Activated CD4-positive, CD25-positive, alpha-beta regulatory T cell (primary cell): ENCODE measurements at regions not wholly inside any gene's neighbourhood (a gene's known extent, or its start where the extent isn't known, plus 50 kb on each side); places are given as distances from the start of the nearest gene placed in this dataset.
A peak's percentile ranks its signal among the peaks of the same experiment; 100 is the strongest.
"Not testable (repeated sequence)": the region's sequence is repeated elsewhere in the genome, so short reads cannot be mapped to it uniquely, and the experiment has no call there.

Source experiments
- DNase-seq, 4 experiments: peaks; one replicate each; lab custom pipeline; 2025; lab: John Stamatoyannopoulos, UW

DNA sequence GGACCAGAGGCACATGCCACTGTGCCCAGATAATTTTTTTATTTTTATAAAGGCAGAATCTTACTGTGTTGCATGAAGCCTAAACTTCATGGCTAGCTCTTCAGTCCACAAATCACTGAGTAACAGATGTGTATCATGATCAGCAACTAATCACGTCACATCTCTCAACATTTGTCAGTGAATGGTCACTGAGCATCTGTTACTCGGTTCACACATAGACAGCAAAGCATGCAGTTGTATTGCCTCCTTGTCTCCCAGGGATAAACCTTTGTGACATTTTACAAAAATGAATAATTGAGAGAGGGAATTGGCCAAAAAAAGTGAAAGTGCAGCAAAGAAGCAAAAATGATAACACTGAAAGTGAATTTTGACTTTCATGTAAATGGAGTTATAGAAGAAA is 85.9 kb upstream of the BTG1 start:
- DNase-seq: not testable (repeated sequence)

DNA sequence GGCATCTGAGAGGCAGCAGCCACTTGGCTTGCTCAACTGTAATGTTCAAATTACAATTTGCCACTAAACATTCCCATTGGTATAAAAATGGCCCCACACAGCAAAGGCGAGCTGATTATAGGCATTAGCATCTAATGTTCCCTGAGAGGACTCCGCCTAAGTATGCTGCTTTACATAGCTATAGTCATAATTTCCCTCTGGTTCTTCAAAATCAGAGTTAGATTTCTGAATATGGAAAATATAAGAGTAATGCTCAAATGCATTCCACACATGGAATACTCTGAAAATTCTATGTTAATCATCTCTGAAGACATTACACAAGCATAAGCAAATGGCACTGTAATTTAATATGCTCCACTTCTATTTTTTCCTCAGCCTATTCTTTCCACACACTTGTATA is 83.7 kb upstream of the BTG1 start:
- DNase-seq: no peak

DNA sequence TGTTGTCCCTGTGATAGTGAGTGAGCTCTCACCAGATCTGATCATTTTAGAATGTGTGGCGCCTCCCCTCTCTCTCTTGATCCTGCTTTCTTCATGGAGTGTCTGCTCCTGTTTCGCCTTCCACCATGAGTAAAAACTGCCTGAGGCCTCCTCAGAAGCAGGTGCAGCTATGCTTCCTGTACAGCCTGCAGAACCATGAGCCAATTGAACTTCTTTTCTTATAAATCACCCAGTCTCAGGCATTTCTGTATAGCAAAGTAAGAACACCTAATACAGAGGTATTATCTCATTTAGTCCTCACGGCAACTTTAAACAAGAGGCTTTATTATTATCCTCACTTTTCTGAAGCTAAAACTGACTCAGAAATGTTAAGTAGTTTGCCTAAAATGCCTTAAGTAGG is 81.3 kb upstream of the BTG1 start:
- DNase-seq: no peak

DNA sequence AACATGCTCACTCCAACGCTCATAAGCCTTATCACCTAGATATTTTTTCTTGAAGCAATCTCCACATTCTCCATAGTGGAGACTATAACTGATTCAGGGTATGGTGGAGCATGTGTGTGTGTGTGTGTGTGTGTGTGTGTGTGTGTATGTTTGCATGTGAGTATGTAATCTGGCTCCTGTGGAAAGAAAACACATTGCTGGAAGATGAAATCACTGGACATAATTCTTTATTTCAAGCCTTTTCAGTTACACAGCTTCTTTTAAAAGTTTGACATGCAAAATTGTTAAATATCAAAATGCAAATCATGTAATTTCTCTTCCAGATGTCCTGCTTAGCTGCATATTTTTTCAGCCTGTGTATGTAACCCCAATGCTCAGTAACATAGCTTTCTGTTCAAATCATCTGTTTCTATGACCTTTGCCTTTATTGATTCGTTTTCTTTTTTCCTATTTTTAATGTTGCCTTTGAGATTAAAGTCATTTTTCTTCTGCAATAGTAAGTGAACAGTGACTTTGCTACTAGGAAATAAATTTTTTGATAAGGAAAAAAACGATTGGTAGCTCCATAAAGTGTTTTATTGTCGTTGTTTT is 80.5 kb upstream of the BTG1 start:
- DNase-seq: no peak

DNA sequence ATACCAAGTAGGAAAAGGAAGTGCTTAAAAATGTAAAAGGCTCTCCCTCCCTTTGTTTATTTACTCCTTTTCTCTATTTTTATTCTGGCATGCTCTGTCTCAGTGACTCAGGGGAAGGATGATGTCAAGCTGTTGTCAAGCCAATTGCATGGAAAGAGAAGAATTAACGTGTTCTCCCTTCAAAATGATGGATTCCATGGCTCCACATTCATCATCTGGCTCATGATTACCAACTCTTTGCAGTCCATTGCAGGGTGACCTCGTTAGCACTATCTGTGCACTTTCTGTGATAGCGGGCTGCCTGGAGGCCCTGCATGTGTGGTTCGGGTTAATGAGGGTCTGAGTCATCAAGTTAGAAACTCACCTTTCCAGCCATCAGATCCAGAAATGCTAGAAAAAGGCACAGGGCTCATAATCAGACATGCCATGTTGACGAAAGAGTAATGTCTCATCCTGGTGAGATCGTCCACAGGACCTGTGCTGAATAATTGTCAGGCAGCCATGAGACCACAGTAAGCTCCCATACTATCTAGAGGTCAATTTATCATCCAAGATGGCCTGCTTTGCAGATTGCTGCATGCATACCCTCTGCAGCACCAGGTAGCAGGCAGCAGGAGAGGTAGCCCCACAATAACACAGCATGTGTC is 79.2 kb upstream of the BTG1 start:
- DNase-seq: no peak

DNA sequence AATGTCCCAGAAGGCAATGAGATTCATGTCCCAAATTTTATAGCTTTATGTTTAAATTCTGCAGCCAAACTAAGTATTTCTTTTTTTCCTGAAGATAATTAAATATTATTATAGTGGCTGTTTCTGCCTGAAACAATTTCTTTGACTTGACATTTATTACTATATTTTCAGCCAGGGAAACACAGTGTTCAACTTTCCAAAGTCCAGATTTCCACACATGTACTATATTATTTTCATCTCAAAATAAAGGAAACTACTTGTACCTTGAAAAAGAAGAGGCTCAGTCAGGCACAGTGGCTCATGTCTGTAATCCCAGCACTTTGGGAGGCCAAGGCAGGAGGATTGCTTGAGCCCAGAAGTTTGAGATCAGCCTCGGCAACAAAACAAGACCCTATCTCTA is 77.8 kb upstream of the BTG1 start:
- no peak for DNase-seq

DNA sequence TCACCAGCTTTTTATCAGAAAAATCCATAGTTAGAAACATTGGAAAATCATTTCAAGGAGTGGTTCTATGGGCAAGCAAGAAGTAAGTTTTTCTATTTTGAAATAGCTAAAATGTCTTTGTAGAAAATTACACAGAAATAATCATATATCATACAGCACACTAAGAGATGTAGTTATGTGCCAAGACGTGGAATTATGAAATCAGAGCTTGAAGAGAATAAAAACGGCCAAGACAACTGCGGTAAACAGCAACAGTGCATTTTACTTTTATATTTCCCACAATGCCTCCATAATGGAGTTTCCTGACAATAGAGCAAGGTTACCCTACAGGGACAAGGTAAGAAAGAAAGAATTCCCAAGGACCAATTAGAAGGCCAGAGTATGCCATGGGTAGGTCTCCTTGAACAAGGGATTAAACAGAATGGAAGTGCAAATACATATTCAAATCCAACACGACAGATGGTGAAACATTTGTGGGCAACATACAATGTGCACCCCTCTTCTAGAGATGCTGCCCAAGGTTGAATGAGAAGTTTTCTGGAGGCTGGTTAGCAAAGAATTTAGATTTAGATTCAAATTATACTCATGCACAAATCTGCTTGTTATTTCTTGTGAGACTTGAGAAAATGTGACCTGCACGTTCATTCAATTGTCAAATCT is 76.1 kb upstream of the BTG1 start:
- no peak for DNase-seq

DNA sequence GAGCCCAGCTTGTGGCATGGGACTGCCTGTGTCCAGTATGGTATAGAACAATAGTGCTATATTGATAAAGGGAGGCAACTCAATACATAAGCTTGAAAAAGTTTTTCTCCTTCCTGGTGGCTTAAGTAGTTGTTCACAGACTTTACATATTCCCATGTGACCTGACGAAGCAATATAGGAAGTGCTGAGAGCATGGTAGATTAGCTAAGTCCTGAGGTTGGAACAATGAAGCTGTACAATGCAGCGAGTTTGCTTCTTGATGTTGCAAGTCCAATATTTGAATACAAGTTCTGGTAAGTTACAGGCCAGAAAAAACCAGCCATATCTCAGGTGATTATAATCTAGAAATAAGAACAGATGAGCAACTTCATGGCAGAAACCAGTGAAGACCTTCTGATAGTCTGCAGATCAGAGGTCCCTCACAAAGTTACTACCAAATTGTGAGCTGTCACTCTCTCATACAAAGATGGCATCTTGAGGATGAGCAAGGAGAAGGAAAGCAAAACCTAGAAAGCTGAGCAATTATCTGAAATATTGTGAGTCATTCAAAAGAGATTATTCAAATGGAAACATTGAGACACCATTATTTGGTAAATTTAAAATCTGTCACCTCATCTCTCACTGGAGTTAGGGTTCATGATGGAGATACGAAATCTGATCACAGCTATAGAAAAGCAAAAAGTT is 72.9 kb upstream of the BTG1 start:
- DNase-seq: no peak

DNA sequence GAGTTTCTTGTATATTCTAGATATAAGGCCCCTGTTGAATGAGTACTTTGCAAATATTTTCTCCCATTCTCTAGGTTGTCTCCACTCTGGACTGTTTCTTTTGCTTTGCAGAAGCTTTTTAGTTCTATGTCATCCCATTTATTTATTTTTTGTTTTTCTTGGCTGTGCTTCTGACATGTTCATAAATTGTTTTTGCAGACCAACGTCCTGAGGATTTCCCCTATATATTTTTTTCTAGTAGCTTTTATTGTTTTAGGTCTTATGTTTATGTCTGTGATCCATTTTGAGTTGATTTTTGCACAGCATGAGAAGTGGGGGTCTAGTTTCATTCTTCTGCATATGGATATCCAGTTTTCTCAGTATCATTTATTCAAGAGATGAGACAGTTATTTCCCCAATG is 70.4 kb upstream of the BTG1 start:
- DNase-seq: no peak

DNA sequence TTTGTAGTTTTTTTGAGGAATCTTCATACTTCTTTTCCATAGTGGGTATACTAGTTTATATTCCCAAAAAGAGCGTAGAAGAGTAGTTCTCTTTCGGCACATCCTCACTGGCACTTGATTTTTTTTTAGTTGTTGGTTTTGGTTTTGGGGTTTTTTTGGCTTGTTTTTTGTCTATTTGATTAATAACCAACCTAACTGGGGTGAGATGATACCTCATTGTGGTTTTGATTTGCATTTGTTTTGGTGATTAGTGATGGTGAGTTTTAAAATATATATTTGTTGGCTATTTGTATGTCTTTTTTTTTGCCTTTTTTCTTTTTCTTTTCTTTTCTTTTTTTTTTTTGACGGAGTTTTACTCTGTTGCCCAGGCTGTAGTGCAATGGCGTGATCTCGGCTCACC is 69.7 kb upstream of the BTG1 start:
- DNase-seq: no peak

DNA sequence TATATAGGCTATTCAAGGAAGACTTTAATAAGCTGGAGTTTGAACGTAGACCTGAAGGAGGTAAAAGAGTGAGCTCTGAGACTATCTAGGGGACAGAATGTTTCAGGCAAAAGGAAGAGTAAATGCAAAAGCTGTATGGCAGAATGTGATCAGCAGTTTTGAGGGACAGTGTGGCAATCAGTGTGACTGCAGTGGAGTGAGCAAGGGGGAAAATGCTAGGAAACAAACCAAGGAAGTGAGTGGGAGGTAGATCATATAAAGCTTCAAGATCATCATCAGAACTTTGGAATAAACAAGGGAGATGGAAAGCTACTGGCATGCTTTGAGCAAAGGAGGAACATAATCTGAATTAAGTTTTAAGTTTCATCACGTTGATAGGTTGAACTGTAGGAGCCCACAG is 67.5 kb upstream of the BTG1 start:
- DNase-seq: no peak

DNA sequence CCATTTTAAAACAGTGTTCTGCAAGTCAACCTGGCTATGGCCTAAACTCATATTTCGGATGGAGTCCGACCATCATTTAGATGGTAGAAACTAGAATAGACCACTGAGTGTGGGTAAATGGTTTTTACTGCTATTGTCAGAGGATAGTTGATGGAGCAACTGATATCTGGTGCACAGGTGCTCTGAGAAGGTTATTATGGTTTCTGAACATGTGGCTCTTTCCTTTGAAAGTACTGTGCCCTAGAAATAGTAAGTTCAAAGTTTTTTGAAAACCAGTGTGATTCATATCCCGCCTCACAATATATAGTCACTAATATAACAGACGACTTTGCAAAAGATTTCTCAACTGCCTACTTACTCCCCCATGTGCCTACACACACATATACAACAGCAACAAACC is 64.4 kb upstream of the BTG1 start:
- DNase-seq: no peak

DNA sequence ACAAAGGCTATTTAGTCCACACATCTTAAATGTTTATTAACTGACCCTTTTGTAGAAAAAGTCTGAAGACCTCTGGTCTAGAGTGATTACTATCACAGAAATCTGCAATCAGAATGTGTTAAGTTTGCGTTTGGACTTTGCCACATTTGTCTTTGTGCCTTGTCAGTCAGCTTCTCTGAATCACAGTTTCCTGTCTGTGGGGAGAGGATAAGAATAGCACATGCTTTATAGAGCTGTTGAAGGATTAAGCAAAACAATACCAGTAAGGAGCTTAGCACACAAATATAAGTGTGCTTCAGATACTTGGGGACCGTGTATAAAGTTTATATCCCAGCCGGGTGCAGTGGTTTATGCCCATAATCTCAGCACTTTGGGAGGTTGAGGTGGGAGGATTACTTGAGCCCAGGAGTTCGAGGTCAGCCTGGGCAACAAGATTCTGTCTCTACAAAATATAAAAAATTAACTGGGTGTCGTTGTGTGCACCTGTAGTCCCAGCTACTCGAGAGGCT is 63.0 kb upstream of the BTG1 start:
- DNase-seq: peak in 1 of 4 experiments; percentile 5

DNA sequence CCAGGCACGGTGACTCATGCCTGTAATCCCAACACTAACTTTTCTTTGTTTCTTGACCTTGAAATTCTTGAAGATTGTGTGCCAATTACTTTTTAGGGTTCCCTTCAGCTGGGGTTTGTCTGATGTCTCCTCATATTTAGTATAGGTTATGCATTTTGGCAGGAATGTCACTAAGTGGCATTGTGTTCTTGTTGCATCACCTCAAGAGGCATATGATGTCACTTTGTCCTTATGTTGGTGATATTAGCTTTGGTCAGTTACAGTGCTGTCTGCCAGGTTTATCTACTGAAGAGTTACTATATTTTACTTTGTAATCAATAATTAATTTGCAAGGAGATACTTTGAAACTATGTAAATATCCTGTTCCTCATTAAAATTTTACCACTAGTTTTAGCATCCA is 61.0 kb upstream of the BTG1 start:
- DNase-seq: no peak

DNA sequence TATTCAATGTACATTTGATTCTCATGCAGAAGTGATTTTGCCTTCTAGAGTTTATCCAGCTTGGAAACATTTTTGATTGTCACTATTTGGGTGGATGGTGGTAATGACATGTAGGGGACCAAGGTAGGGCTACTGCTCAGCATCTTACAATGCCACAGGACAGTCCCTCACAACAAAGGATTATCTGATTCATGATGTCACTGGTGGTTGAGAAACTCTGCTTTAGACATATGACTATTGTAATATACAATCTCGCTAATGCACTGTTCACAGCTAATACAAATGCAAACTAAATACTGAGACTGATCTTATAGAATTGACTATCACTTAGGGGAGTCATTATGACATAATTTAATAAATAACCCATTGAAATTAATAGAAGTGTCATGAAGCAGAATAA is 60.4 kb upstream of the BTG1 start:
- no peak for DNase-seq

DNA sequence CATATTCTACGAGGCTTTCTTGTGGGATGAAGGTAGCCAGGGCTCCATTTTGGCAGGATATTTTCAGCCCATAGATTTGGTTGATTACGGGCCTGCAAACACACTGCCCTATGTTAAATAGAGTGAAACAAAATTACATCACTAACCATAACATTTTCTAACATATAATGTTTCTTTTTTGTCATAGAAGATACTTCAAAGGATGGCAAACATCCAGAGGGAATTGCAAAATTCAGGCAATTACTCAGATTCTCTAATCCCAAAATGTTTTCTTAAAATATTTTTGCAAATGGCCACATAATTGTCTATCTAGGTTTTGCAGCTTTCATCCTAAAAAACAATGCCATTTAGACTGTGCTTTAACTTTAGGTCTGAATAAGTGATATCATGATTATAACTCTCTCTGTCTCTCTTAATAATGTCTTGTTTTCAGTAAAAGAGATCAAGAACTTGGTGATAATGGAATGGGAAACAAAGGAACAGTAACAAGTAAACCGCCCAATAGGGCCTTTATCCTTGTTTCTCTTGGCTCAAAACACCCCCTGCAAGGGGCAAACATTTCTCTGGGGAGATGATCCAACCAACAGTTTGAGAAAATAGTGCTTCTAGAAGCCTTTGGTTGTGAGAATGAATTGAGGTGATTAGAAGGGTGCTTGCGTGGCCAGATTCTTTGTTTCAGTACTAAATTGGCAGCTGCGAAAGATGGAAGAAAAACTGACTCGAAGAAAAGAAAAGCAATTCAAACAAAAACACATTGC is 54.4 kb upstream of the BTG1 start:
- DNase-seq: no peak

DNA sequence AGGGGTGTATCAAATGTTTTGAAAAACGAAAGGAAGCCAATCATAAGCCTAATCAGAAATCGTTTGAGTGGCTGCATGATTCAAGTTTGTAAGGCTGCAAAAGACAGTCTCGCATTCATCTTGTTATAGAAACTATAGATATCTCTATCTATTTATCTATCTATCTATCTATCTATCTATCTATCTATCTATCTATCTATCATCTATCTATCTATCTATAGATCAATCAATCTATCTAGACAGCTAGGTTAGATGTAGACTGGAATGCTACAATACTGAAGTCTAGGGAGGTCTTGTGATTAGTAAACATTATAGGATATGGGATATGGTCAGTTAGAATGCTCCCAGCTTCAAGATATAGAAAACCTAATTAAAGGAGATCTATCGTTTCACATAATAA is 52.2 kb upstream of the BTG1 start:
- no peak for DNase-seq

DNA sequence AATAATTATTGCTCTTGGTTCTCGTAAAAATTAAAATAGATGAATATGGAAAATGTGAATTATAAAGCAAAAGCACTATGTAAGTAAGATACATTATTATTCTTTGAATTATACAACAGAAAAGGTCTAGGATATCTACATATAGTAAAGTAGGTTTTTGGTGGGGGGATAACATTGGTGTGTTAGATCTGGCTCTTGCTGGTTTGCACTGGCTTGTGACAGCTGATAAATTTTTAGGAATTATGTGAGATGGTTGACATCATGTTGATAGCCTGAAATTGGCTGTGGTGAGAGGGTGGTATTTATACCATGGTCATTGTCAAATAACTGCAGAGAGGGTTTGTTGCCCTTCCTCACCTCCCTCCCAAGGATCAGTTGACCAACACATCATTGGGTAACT is 50.7 kb upstream of the BTG1 start:
- no peak for DNase-seq
